ENCODE measurements at regions not wholly inside any gene's neighbourhood (a gene's known extent, or its start where the extent isn't known, plus 50 kb on each side); places are given as distances from the start of the nearest gene placed in this dataset.

DNA sequence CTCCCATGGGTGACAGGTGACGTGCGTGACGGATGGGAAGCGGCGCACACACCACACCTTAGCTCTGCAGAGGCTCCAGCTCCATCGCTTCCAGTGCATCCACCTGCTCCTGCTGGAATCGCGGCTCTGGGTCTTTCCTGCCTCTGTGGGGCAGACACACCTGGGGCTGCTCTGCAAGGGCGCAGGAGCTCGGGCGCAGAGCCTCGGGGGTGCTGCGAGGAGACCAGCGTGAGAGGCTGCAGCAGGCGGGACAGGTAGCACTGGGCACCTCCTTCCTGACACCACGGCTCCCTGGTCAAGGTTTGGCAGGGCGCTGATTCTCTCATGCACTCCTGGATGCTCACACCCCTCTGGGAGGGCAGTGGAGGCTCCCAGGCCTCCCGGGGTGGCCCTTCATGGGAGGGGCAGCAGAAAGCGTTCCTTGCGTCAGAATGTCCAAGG is 1494.3 kb downstream of the BRD1 start:
- no peak overlapping the region for H3K4me3 ChIP-seq (ENCODE audit: low read depth, low read length)
- in situ Hi-C loops (cut with HindIII; ENCODE audit: low sequenced_read_pairs) = no loop called here
- TF ChIP-seq, protein P1, sequence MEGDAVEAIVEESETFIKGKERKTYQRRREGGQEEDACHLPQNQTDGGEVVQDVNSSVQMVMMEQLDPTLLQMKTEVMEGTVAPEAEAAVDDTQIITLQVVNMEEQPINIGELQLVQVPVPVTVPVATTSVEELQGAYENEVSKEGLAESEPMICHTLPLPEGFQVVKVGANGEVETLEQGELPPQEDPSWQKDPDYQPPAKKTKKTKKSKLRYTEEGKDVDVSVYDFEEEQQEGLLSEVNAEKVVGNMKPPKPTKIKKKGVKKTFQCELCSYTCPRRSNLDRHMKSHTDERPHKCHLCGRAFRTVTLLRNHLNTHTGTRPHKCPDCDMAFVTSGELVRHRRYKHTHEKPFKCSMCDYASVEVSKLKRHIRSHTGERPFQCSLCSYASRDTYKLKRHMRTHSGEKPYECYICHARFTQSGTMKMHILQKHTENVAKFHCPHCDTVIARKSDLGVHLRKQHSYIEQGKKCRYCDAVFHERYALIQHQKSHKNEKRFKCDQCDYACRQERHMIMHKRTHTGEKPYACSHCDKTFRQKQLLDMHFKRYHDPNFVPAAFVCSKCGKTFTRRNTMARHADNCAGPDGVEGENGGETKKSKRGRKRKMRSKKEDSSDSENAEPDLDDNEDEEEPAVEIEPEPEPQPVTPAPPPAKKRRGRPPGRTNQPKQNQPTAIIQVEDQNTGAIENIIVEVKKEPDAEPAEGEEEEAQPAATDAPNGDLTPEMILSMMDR (IDR thresholded peaks at IDR 0.05; ENCODE audit: low read depth, low read length, missing control alignments) = no peak
- DNase-seq (ENCODE audit: low read depth) = no peak

- TF ChIP-seq, protein P1 (IDR thresholded peaks at IDR 0.05; ENCODE audit: low read depth, low read length, missing control alignments) = no peak
Measured at GRCh38 chr22:48332438-48333322, 1495.0 kb downstream of the BRD1 start.

GRCh38 chr22:48331691-48332220 is 1495.9 kb downstream of the BRD1 start:
- in situ Hi-C loops (cut with HindIII; ENCODE audit: low sequenced_read_pairs) = no loop called here
- no peak overlapping the region for H3K4me3 ChIP-seq (ENCODE audit: low read depth, low read length)
- DNase-seq (ENCODE audit: low read depth) = no peak
- TF ChIP-seq, protein P1 (IDR thresholded peaks at IDR 0.05; ENCODE audit: low read depth, low read length, missing control alignments) = no peak

More at GRCh38 chr22:48332438-48333322, 1495.0 kb downstream of the BRD1 start:
- in situ Hi-C loops (cut with HindIII; ENCODE audit: low sequenced_read_pairs) = no loop called here
- H3K4me3 ChIP-seq (ENCODE audit: low read depth, low read length) = no peak overlapping the region
- DNase-seq (ENCODE audit: low read depth) = no peak

DNA sequence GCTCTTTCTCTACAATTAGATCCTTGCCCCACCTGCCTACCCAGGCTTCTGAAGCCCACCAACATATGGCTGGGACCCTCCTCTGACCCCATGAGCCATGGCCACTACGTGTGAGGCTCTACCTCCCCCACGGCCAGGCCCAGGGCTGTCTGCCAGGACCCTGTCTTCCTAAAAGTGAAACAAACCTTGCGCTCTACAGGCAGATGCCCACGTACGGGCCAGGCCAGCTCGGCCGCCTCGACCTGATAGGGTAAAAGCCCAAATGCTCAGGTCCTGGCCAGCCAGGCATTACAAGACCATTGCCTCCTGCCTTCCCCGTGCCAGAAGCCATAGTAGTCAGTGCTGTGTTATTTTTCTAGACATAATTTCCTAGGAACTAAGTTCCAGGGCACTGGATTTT is 1496.4 kb downstream of the BRD1 start:
- DNase-seq (ENCODE audit: low read depth) = no peak
- TF ChIP-seq, protein P1 (IDR thresholded peaks at IDR 0.05; ENCODE audit: low read depth, low read length, missing control alignments) = no peak
- in situ Hi-C loops (cut with HindIII; ENCODE audit: low sequenced_read_pairs) = no loop called here

GRCh38 chr22:48327721-48328120 is 1500.0 kb downstream of the BRD1 start:
- in situ Hi-C loops (cut with HindIII; ENCODE audit: low sequenced_read_pairs) = no loop called here
- TF ChIP-seq, protein P1 (IDR thresholded peaks at IDR 0.05; ENCODE audit: low read depth, low read length, missing control alignments) = no peak
- DNase-seq (ENCODE audit: low read depth) = no peak
- no peak overlapping the region for H3K4me3 ChIP-seq (ENCODE audit: low read depth, low read length)

More for the DNA sequence above, 1496.4 kb downstream of the BRD1 start:
- H3K4me3 ChIP-seq (ENCODE audit: low read depth, low read length) = no peak overlapping the region

- DNase-seq (ENCODE audit: low read depth) = no peak
- no peak overlapping the region for H3K4me3 ChIP-seq (ENCODE audit: low read depth, low read length)
- in situ Hi-C loops (cut with HindIII; ENCODE audit: low sequenced_read_pairs) = no loop called here
- TF ChIP-seq, protein P1 (IDR thresholded peaks at IDR 0.05; ENCODE audit: low read depth, low read length, missing control alignments) = no peak
Measured at GRCh38 chr22:48323746-48324145, 1503.9 kb downstream of the BRD1 start.
